PFSK-1 (cell line): ENCODE measurements at regions not wholly inside any gene's neighbourhood (a gene's known extent, or its start where the extent isn't known, plus 50 kb on each side); places are given as distances from the start of the nearest gene placed in this dataset.

ENCODE experiments used
- FOXP2 ChIP-seq: optimal IDR thresholded peaks from 2 replicates; pipeline ENCODE3; 2011; ENCODE audit warnings: borderline replicate concordance, control low read depth, inconsistent platforms; ENCODE audit not compliant: insufficient read depth; ENCODE audit errors: extremely low read length, extremely low read depth
- TAF1 ChIP-seq: IDR thresholded peaks from 2 replicates; pipeline ENCODE4 v1.6.1; 2012; ENCODE audit warnings: low read length, control low read depth, borderline replicate concordance; ENCODE audit not compliant: insufficient read depth

DNA sequence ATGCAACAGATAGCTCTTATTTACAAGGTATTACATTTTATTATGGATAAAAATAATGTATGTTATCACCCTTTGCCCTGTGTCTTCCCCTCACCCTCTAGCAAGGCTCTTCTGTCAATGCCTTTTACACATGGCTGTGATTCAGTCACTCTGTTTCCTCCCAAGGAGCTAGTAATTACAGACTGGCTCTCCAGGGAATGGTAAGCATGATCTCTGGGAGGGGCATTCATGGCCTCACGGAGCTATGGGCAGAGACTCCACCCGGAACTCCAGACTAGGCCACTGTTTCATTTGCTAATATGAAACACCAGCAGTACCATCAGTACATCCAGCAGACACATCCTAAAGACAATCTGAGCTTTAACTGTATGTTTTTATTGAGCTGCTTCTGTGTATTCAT, 410.9 kb upstream of the CYRIA start:
- no peak for TF ChIP-seq TAF1
- TF ChIP-seq FOXP2, result no peak
